Cardiac fibroblast (primary cell): ENCODE measurements at regions not wholly inside any gene's neighbourhood (a gene's known extent, or its start where the extent isn't known, plus 50 kb on each side); places are given as distances from the start of the nearest gene placed in this dataset.

Source experiments
- DNase-seq, 2 donors: peaks; one replicate each; pipeline versions ENCODE4 v3.0.0 to v3.0.0-alpha.2; 2010; ENCODE audit warnings: low read depth in 2 of 2
- H3K4me3 ChIP-seq, 2 donors: replicated peaks in 1 of 2; 1 replicate in 1 of 2; 2 replicates in 1 of 2; pipeline ENCODE4 v1.5.1; 2011; ENCODE audit warnings: low read depth in 2 of 2, low read length in 2 of 2, mild to moderate bottlenecking in 2 of 2, moderate library complexity in 1 of 2
- TF ChIP-seq, protein P1 (sequence below): IDR thresholded peaks from one replicate; pipeline ENCODE4 v1.5.1; 2011; ENCODE audit warnings: low read depth, mild to moderate bottlenecking, low read length, inconsistent platforms

DNA sequence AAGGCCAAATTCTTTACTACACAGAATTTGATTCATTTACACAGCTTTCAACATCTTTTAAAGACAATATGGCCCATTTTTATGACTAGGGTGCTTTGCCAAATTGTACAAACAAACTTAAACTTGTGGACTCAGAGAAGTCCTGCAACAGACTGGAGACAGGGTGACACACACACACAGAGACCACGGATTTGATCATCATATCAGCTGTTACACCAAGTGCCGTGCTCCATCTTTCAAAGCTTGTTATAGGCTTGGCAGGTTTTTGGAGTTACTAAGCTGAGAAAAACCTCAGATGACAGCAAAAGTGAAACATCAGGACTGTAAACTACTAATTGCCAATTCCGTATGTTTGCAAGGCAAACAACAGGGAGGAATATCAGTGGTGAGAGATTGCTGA, 811.7 kb downstream of the GALC start:
- H3K4me3 ChIP-seq, result no peak overlapping the region
- TF ChIP-seq, protein P1, sequence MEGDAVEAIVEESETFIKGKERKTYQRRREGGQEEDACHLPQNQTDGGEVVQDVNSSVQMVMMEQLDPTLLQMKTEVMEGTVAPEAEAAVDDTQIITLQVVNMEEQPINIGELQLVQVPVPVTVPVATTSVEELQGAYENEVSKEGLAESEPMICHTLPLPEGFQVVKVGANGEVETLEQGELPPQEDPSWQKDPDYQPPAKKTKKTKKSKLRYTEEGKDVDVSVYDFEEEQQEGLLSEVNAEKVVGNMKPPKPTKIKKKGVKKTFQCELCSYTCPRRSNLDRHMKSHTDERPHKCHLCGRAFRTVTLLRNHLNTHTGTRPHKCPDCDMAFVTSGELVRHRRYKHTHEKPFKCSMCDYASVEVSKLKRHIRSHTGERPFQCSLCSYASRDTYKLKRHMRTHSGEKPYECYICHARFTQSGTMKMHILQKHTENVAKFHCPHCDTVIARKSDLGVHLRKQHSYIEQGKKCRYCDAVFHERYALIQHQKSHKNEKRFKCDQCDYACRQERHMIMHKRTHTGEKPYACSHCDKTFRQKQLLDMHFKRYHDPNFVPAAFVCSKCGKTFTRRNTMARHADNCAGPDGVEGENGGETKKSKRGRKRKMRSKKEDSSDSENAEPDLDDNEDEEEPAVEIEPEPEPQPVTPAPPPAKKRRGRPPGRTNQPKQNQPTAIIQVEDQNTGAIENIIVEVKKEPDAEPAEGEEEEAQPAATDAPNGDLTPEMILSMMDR, result no peak
- DNase-seq, result no peak

GRCh38 chr14:87179936-87180335, 813.0 kb downstream of the GALC start:
- TF ChIP-seq, protein P1, result no peak
- no peak for DNase-seq
- H3K4me3 ChIP-seq, result no peak overlapping the region

- no peak for DNase-seq
- H3K4me3 ChIP-seq, result no peak overlapping the region
- TF ChIP-seq, protein P1, result no peak
These were observed 814.7 kb downstream of the GALC start for GRCh38 chr14:87178277-87178676.

GRCh38 chr14:87175175-87175574, 817.8 kb downstream of the GALC start:
- DNase-seq, result no peak
- no peak overlapping the region for H3K4me3 ChIP-seq
- TF ChIP-seq, protein P1, result no peak

DNA sequence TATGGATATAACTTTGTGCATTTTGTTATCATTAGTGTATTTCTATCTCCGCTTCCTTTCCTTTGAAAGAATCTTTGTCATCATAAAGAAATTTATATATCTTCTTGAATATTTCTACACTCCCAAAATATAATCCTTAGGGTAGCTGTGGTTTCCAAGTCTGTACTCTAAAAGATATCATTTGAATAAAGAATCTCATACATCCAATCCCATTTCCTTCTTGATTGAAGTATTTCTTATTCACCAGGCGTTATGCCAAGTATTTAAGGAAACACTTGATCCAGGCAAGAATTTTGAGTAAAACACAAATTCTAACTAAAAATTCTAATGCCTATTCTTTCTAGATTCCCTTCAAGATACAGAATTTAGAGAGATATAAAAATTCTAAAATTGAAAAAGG, 821.8 kb downstream of the GALC start:
- TF ChIP-seq, protein P1, result no peak
- no peak overlapping the region for H3K4me3 ChIP-seq
- DNase-seq, result no peak

- TF ChIP-seq, protein P1, result no peak
- DNase-seq, result no peak
- H3K4me3 ChIP-seq, result no peak overlapping the region
These were observed 822.8 kb downstream of the GALC start for GRCh38 chr14:87170179-87170578.

GRCh38 chr14:87169362-87169761, 823.6 kb downstream of the GALC start:
- TF ChIP-seq, protein P1, result no peak
- H3K4me3 ChIP-seq, result no peak overlapping the region
- no peak for DNase-seq
